Omental fat pad (tissue), 3 donors: ENCODE measurements at regions not wholly inside any gene's neighbourhood (a gene's known extent, or its start where the extent isn't known, plus 50 kb on each side); places are given as distances from the start of the nearest gene placed in this dataset.

Experiments used
- ATAC-seq: fragments of 150-250 bp; one replicate; pipeline ENCODE4 v1.9.1; 2016; ENCODE audit warnings: mild to moderate bottlenecking, moderate library complexity; ENCODE audit not compliant: low FRiP score
- DNase-seq: peaks from one replicate; pipeline ENCODE4 v3.0.0-alpha.2; 2019; ENCODE audit warnings: low spot score
- TF ChIP-seq, protein P1 (sequence below), 3 donors: fragments of 450-650 bp; IDR thresholded peaks; one replicate each; pipeline ENCODE4 v1.5.1; 2016 to 2017; ENCODE audit warnings: antibody characterized with exemption in 3 of 3, mild to moderate bottlenecking in 3 of 3, moderate library complexity in 2 of 3

DNA sequence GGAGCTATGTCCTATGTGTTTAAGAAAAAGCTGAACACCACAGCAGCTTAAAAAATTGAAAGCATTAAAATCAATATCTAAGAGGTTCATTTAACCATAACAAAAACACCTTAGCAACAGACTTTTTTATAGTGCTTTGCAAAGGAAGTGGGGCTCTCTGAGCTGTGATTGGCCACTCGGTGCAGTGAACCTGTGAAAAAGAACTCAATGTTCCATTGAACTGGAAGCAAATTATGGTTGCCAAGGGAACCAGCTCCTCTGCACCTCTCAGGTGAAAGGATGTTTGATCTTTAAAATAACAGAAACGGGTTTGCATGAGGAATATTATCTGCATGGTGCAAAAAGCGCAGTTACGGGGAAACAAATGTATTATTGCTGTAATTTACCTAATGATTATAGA, 149.4 kb downstream of the SNAPC1 start:
- DNase-seq (no peak), ATAC-seq (no peak)

DNA sequence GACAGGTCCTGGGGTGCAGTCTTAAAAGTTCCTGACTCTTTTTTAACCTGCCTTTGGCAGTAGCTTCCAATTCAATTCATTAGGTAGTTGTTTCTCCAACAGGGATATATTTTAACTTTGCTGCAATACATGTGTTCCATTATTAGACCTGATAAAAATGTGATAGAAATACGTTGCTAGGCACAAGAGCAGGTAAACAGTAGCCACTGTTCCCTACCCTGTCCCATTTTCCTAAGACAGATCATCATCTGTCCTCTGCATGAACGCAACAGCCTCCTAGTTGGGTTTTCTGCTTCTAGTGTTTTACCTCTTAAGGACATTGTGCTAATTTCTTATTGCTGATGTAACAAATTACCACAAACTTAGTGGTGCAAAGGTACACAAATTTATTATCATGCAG, 156.8 kb downstream of the SNAPC1 start:
- no peak for DNase-seq
- no peak for ATAC-seq
- TF ChIP-seq, protein P1, sequence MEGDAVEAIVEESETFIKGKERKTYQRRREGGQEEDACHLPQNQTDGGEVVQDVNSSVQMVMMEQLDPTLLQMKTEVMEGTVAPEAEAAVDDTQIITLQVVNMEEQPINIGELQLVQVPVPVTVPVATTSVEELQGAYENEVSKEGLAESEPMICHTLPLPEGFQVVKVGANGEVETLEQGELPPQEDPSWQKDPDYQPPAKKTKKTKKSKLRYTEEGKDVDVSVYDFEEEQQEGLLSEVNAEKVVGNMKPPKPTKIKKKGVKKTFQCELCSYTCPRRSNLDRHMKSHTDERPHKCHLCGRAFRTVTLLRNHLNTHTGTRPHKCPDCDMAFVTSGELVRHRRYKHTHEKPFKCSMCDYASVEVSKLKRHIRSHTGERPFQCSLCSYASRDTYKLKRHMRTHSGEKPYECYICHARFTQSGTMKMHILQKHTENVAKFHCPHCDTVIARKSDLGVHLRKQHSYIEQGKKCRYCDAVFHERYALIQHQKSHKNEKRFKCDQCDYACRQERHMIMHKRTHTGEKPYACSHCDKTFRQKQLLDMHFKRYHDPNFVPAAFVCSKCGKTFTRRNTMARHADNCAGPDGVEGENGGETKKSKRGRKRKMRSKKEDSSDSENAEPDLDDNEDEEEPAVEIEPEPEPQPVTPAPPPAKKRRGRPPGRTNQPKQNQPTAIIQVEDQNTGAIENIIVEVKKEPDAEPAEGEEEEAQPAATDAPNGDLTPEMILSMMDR (IDR thresholded peaks at IDR 0.05), result no peak

More for the DNA sequence above, 149.4 kb downstream of the SNAPC1 start:
- TF ChIP-seq, protein P1 (IDR thresholded peaks at IDR 0.05), result no peak

DNA sequence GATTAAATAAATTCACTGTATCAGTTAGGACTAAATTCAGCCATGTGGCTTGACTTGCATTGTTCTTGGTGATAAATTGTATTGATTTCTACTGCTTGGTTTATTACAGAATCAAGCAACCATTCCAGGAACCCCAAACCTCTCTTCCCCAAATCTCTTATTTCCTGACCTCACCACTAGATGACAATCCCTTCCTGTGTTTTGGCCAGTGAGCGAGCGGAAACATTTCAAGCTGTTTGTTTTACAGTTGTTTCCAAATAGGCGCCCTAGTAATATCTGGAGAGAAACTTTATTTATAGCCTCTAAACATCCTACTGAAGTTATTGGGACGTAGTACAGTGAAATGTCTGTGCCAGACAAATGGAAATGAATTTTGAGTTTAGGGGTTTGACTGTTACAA, 161.1 kb downstream of the SNAPC1 start:
- no peak for DNase-seq
- no peak for ATAC-seq
- TF ChIP-seq, protein P1 (IDR thresholded peaks at IDR 0.05), result no peak

DNA sequence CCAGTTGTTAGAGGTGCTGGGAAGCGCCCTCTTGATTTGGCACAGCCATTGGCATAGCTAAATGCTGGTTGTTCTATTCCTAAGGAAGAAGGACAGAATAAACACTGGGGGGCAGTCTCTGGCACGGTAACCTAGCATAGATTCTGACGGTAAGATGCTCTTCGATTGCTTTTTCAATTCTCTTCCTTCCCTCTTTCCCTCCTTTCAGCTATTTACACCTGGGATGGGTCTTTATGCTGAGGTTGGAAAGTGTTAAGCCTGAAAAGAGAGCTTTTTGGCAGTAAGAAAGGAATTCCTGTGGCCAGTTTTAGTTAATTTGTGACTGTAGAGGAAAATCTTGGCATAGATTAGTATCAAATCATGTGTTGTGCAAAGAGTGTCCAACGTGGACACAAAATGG, 162.8 kb downstream of the SNAPC1 start:
- ATAC-seq (no peak), DNase-seq (no peak)
- TF ChIP-seq, protein P1 (IDR thresholded peaks at IDR 0.05), result no peak

DNA sequence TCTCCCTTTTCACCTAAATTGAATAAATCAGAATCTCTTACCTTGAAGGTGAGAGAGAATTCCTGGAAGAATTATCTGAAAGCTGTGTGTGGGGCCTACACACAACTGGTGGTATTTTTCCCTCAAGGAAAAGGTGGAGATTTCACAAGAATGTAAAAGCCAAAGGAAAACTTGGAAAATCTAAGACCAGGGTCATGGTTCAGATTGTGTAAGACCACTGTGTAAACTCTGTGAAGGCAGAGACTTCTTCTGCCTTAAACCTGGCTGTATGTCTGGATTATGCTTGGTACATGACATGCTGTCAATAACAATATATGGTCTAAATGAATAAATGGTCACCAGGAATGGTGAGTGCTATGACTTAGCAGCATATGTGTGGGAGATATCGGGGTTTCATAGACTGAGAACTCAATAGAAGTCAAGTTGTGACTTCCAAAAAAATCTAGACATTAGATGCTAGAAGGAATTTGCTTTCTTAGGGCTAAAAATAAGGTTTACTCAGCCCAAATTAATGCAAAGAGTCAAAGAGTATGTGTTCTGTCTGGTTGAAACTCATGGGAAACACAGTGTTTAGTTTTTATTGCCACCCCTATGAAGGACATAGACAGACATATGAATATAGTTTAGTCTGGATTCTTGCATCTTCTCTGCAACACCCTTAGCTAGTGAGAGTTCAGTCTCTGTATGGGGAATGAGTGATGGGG, 163.7 kb downstream of the SNAPC1 start:
- TF ChIP-seq, protein P1 (IDR thresholded peaks at IDR 0.05), result no peak
- no peak for ATAC-seq
- no peak for DNase-seq

DNA sequence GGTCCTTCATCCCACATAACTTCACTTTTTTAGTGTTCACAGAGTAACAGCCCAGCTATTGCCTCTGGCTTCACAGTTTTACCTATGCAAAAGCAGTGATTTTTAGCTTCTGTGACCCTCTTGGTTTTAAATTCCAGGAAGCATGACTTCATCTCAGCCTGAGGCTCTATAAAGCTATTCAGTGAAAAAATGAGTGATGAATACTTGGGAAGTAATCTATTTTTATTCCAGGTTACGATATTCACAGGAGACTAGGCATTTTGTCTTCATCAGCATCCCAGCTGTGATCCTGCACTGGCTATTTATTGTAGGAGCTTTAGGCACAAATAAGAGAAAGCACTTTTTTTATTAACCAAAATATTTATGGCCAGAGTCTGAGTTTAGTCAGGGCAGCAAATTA, 164.8 kb downstream of the SNAPC1 start:
- TF ChIP-seq, protein P1 (IDR thresholded peaks at IDR 0.05), result no peak
- ATAC-seq, result no peak
- DNase-seq, result no peak

DNA sequence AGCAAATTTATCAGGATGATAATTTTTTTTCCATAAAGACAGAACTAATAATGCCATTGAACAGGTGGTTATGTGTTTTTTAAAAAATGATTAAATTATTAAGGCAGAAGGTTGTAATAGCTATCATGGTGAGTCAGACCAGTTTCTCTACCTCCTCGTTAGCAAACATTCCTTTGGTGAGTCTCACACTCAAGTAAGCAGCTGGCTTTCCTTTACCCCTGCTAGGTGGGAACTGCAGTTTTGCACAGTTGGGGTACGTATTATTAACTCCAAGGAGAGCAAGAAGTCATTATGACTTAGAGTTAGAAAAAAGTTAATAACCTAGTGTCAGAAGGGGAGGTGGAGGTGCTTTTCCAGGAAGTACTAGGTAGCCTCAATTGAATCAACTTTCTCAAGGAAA, 165.3 kb downstream of the SNAPC1 start:
- TF ChIP-seq, protein P1 (IDR thresholded peaks at IDR 0.05), result no peak
- no peak for ATAC-seq
- DNase-seq, result no peak
